HG03064 (cell line): ENCODE measurements at regions not wholly inside any gene's neighbourhood (a gene's known extent, or its start where the extent isn't known, plus 50 kb on each side); places are given as distances from the start of the nearest gene placed in this dataset.

Experiments
- ATAC-seq: cut with Tn5 transposase; IDR thresholded peaks from one replicate; pipeline ENCODE4 v1.9.1; 2021; ENCODE audit warnings: low read depth; ENCODE audit not compliant: unreplicated experiment

GRCh38 chr1:113217447-113218208 lies 144.6 kb downstream of the LRIG2 start:
- no peak for ATAC-seq

GRCh38 chr1:113219377-113219776 lies 146.4 kb downstream of the LRIG2 start:
- no peak for ATAC-seq

- no peak for ATAC-seq
These were observed 146.8 kb downstream of the LRIG2 start for GRCh38 chr1:113219828-113220227.

GRCh38 chr1:113223040-113223439 lies 150.0 kb downstream of the LRIG2 start:
- no peak for ATAC-seq

GRCh38 chr1:113223546-113223945 lies 150.5 kb downstream of the LRIG2 start:
- no peak for ATAC-seq

GRCh38 chr1:113226148-113226547 lies 153.2 kb downstream of the LRIG2 start:
- no peak for ATAC-seq

- ATAC-seq = no peak
These were observed 158.4 kb upstream of the MAGI3 start for GRCh38 chr1:113231866-113232265.

- no peak for ATAC-seq
These were observed 156.9 kb upstream of the MAGI3 start for GRCh38 chr1:113233441-113233840.

GRCh38 chr1:113241237-113241636 lies 149.1 kb upstream of the MAGI3 start:
- ATAC-seq = no peak

- no peak for ATAC-seq
These were observed 147.8 kb upstream of the MAGI3 start for GRCh38 chr1:113242481-113242880.

- ATAC-seq = no peak
These were observed 146.8 kb upstream of the MAGI3 start for GRCh38 chr1:113243529-113243928.

- ATAC-seq = no peak
These were observed 146.0 kb upstream of the MAGI3 start for GRCh38 chr1:113244112-113244820.

GRCh38 chr1:113245252-113245651 lies 145.1 kb upstream of the MAGI3 start:
- no peak for ATAC-seq

GRCh38 chr1:113246929-113247328 lies 143.4 kb upstream of the MAGI3 start:
- no peak for ATAC-seq

GRCh38 chr1:113247355-113247754 lies 143.0 kb upstream of the MAGI3 start:
- ATAC-seq = no peak

GRCh38 chr1:113247782-113248181 lies 142.5 kb upstream of the MAGI3 start:
- ATAC-seq = no peak

- ATAC-seq = no peak
These were observed 141.8 kb upstream of the MAGI3 start for GRCh38 chr1:113248494-113248893.

- ATAC-seq = no peak
These were observed 140.2 kb upstream of the MAGI3 start for GRCh38 chr1:113250161-113250560.

GRCh38 chr1:113252166-113252565 lies 138.1 kb upstream of the MAGI3 start:
- ATAC-seq = no peak

- no peak for ATAC-seq
These were observed 137.1 kb upstream of the MAGI3 start for GRCh38 chr1:113253187-113253586.

GRCh38 chr1:113253590-113253989 lies 136.7 kb upstream of the MAGI3 start:
- no peak for ATAC-seq
